PFSK-1 (cell line): ENCODE measurements at regions not wholly inside any gene's neighbourhood (a gene's known extent, or its start where the extent isn't known, plus 50 kb on each side); places are given as distances from the start of the nearest gene placed in this dataset.

Experiments
- FOXP2 ChIP-seq: optimal IDR thresholded peaks from 2 replicates; pipeline ENCODE3; 2011; ENCODE audit warnings: borderline replicate concordance, control low read depth, inconsistent platforms; ENCODE audit not compliant: insufficient read depth; ENCODE audit errors: extremely low read length, extremely low read depth
- POLR2AphosphoS5 ChIP-seq: IDR thresholded peaks from 2 replicates; pipeline ENCODE4 v1.6.1; 2012; ENCODE audit warnings: low read depth, mild to moderate bottlenecking, control low read depth, low read length, moderate library complexity
- SIN3A ChIP-seq: IDR thresholded peaks from 2 replicates; pipeline ENCODE4 v1.6.1; 2012; ENCODE audit warnings: mild to moderate bottlenecking, low read length, moderate library complexity, borderline replicate concordance; ENCODE audit not compliant: insufficient read depth
- TAF1 ChIP-seq: IDR thresholded peaks from 2 replicates; pipeline ENCODE4 v1.6.1; 2012; ENCODE audit warnings: low read length, control low read depth, borderline replicate concordance; ENCODE audit not compliant: insufficient read depth
- TF ChIP-seq, protein P1 (sequence below), 2 experiments: IDR thresholded peaks; 2 replicates each; pipeline versions ENCODE4 v1.6.1 to v1.8.0; 2011 to 2012; ENCODE audit warnings: low read depth in 2 of 2, low read length in 2 of 2, control low read depth in 1 of 2, inconsistent platforms in 1 of 2, mild to moderate bottlenecking in 1 of 2, moderate library complexity in 1 of 2; ENCODE audit not compliant: insufficient read depth in 1 of 2

DNA sequence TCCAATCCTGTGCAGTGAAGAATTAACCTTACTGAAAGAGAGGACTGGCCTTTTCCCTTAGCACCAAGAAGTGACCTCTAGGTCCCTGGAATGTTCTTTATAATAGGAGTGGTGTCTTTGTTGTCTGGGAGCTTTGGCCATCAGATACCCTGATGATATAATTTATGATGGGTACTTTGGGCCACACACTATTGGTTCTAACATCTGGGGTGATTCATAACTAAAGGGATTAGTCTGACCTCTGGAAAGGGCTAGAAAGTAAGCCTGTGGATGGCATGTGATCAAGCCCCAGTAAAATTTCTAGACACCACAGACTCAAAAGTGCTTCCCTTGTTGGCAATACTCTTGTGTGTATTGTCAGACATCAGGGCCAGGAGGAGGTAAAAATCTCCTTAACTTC is 891.2 kb downstream of the KCNA4 start:
- TF ChIP-seq POLR2AphosphoS5 (no peak), SIN3A (no peak)
- TF ChIP-seq, protein P1, sequence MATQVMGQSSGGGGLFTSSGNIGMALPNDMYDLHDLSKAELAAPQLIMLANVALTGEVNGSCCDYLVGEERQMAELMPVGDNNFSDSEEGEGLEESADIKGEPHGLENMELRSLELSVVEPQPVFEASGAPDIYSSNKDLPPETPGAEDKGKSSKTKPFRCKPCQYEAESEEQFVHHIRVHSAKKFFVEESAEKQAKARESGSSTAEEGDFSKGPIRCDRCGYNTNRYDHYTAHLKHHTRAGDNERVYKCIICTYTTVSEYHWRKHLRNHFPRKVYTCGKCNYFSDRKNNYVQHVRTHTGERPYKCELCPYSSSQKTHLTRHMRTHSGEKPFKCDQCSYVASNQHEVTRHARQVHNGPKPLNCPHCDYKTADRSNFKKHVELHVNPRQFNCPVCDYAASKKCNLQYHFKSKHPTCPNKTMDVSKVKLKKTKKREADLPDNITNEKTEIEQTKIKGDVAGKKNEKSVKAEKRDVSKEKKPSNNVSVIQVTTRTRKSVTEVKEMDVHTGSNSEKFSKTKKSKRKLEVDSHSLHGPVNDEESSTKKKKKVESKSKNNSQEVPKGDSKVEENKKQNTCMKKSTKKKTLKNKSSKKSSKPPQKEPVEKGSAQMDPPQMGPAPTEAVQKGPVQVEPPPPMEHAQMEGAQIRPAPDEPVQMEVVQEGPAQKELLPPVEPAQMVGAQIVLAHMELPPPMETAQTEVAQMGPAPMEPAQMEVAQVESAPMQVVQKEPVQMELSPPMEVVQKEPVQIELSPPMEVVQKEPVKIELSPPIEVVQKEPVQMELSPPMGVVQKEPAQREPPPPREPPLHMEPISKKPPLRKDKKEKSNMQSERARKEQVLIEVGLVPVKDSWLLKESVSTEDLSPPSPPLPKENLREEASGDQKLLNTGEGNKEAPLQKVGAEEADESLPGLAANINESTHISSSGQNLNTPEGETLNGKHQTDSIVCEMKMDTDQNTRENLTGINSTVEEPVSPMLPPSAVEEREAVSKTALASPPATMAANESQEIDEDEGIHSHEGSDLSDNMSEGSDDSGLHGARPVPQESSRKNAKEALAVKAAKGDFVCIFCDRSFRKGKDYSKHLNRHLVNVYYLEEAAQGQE (IDR thresholded peaks at IDR 0.05; ENCODE audit: insufficient read depth in 1 of 2, low read depth in 2 of 2, low read length in 2 of 2): no peak

DNA sequence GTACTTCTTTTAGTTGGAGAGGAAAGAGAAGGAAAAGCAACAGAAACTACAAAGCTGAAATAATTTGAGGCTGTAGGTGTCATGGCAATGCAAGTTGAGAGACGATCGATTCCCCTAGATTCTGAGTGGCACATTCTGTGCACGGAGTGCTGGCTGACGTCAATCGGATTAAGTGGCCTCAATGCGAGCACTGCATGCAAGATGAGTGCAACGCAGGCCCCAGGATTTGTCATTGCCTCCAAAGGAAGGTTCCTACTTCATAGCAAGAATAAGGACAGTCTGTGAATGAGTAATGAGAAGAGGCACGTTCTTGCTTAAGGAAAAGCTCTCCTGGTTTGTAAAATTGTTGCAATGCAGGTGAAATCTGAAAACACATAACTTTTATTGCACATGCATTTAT is 892.4 kb downstream of the KCNA4 start:
- no peak for TF ChIP-seq POLR2AphosphoS5
- no peak for TF ChIP-seq SIN3A
- TF ChIP-seq, protein P1 (IDR thresholded peaks at IDR 0.05; ENCODE audit: insufficient read depth in 1 of 2, low read depth in 2 of 2, low read length in 2 of 2): no peak
- no peak for TF ChIP-seq TAF1
- TF ChIP-seq FOXP2: no peak

DNA sequence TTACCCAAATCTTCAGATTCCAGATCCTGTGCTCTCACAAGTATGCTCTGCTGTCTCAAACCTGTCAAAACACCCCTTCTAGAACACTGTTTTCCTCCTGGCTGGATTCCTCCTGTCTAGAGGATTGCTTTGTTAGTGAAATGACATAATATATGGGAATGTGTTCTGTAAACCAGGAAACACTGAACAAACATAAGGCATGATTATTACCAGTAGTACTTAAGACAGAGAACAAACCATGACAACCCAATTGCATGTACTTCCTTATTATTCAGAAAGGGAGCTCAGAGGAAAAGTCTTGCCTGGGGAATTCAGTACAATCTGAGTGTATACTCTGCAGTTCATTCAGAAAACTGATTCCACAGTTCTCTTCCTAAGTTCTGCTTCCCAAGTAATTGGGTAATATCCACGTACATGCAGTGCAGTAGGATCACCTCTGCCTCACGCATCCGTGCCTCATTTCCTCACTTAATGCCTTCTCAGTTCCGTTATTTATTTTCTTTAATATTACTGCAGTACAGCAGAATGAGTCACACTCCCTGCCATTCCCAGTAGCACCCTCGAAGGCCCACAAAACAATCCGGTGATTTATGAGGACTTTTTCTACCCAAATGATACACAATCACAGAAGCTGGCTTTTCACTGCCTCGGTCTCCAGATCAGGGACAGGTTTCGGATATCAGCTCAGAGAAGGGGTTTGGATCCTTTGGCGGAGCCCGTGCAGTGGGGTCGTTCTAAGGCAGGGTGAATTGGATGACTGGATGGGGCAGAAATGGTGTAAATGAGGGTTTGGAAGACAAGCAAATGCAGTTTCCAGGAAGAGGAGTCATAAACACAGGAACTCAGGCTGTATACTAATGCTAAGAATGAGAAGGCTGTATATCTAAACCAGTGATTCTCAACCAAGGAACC is 896.9 kb downstream of the KCNA4 start:
- TF ChIP-seq TAF1 (no peak; the same call in 1 of the 2 replicates), FOXP2 (peak; percentile 53), POLR2AphosphoS5 (peak; percentile 77), SIN3A (peak; percentile 86; the same call in 1 of the 2 replicates)
- TF ChIP-seq, protein P1 (IDR thresholded peaks at IDR 0.05; ENCODE audit: insufficient read depth in 1 of 2, low read depth in 2 of 2, low read length in 2 of 2): peak in 1 of 2 experiments; percentile 79; a peak in 1 of 4 replicates

DNA sequence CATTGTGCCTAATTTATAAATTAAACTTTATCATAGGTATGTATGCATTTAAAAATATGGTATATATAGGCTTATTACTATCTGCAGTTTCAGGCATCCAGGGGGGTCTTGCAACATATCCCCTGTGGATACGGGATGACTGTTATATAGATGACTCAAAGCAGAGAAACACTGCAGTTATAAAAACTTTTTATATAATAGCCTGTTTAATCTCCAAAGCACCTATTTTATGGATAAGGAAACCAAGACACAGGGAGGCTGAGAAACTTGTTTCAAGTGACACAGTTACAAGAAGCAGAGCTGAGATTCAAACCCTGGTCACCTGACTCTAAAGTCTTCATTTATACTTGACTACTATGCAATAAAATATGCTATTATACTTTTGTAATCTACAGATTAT is 897.7 kb downstream of the KCNA4 start:
- TF ChIP-seq, protein P1 (IDR thresholded peaks at IDR 0.05; ENCODE audit: insufficient read depth in 1 of 2, low read depth in 2 of 2, low read length in 2 of 2): no peak
- TF ChIP-seq SIN3A (no peak), FOXP2 (no peak), POLR2AphosphoS5 (no peak), TAF1 (no peak)
